GM19467 (cell line): ENCODE measurements at regions not wholly inside any gene's neighbourhood (a gene's known extent, or its start where the extent isn't known, plus 50 kb on each side); places are given as distances from the start of the nearest gene placed in this dataset.
A peak's percentile ranks its signal among the peaks of the same experiment; 100 is the strongest.
"Not testable (repeated sequence)": the region's sequence is repeated elsewhere in the genome, so short reads cannot be mapped to it uniquely, and the experiment has no call there.

Experiments
- ATAC-seq: cut with Tn5 transposase; IDR thresholded peaks from one replicate; pipeline ENCODE4 v1.9.1; 2021; ENCODE audit warnings: mild to moderate bottlenecking, moderate library complexity; ENCODE audit not compliant: unreplicated experiment

DNA sequence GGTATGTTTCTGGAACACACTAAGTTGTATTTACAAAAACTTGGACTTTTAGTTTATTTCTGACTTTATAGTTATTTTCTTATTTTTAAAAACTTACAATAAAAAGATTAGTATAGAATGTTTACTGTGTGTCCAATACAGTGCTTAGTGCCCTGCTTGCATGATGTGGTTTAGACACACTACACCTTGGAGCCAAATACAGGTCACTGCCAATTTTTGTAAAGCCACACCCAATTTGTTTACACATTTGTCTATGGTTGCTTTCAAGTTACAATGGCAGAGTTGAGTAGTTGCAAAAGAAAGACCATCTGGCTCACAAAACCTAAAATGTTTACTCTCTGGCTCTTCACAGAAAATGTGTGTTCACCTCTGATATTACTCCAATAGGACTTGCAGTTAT, 807.1 kb downstream of the KCNJ2 start:
- ATAC-seq, result no peak

DNA sequence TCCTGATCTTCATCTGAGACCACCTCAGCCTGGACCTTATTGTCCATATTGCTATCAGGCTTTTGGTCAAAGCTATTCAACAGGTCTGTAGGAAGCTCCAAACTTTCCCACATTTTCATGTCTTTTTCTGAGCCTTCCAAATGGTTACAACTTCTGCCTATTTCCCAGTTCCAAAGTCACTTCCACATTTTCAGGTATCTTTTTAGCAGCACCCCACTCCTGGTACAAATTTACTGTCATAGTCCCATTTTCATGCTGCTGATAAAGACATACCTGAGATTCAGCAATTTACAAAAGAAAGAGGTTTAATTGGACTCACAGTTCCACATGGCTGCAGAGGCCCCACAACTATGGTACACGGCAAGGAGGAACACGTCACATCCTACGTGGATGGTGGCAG, 815.5 kb downstream of the KCNJ2 start:
- no peak for ATAC-seq

DNA sequence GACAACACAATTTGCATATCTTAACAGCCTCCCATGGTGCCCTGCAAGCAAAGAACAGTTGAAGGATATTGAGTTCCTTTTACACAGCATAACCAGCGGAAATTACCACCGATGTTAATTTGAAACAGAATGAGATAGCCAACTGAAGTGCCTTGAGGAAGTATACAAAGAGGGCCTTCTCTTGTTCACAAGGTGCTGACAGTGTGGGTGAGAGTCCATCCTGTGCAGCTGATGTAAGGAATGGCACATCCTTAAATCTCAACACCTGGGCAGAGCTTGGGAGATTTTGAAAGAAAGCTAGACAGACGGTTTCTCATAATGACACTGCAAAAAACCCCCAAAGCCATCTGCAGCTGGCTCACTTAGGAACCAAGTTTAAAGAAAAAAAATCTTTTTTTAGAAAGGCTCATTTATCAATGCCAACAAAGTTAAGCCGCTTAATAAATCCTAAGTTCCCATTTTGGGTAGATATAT, 818.6 kb downstream of the KCNJ2 start:
- ATAC-seq, result peak; percentile 67

DNA sequence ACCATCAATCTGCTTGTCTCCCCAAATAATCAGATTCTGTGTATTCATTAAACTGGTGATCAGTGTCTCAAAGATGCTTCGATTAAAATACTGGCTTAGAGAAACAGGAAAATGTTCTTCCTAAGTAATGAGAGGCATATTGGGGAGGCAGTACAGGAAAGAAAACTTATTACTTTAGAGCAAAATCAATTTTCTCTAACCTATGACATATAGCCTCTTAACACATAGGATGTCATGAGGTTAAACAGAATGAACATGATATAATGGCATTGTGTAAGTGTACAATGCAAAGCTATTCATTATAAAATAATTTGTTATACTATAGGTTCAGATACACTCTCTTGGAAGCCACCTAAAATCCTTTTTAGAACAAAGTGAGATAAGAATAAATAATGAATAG, 819.3 kb downstream of the KCNJ2 start:
- no peak for ATAC-seq

DNA sequence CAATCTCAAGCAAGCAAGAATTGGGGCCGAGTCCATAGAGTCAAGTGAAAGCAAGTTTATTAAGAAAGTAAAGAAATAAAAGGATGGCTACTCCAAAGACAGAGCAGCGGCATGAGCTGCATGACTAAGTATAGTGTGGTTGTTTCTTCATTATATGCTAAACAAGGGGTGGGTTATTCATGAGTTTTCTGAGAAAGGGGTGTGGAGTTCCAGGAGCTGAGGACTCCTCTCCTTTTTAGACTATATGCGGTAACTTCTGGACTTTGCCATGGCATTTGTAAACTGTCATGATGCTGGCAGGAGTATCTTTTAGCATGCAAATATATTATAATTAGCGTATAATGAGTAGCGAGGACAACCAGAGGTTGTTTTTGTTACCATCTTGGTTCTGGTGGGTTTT, 819.9 kb downstream of the KCNJ2 start:
- no peak for ATAC-seq

DNA sequence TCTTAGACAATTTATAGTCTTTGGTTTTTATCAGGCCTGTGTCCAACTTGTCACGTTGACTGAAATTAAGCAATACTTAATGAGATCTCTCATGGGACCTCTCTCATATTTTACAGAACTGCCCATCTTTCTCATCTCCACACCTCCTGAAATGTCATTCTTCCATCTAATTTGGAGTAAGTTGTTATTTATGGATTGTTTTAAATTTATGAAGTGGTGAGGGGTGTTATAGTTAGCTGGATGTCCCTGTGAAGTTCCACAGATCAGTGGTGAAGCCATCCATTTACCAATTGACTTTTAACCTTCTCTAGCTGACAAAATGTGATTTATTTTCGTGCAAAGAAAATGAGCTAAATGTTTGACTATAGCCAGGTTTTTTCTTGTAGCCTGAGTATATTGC, 824.9 kb downstream of the KCNJ2 start:
- no peak for ATAC-seq

DNA sequence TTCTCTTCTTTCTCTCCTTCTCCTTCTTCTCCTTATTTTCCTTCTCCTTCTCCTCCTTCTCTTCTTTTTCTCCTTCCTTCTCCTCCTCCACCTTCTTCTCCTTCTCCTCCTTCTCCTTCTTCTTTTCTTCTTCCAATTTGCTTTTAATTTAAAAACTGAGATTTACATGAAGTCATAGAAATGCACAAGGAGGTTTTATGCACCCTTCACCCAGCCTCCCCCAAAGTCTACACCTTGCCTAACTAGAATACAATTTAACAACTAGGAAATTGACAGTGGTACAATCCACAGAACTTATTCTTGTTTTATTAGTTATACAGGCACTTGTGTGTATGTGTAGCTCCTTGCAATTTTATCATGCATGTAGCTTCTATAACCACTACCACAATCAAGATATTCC, 826.7 kb downstream of the KCNJ2 start:
- ATAC-seq, result no peak

DNA sequence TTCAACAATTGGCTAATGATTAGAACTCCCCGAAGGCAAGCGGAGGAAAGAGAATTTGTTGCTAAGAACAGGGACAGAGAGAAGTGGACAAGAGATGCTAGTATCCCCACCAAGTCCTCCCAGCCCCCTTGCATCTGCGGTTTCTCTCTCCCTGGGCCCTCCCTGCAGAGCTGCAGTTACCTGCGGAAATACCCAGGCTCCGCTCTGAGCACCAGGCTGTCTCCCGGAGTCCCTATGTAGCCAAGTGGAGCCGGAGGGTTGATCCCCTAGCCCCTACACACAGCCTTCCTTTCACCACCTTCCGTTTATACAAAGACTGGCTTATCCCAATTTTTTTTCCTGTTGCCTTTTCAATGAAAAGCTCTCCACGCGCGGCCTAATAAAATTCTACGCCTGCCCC, 834.4 kb downstream of the KCNJ2 start:
- no peak for ATAC-seq

DNA sequence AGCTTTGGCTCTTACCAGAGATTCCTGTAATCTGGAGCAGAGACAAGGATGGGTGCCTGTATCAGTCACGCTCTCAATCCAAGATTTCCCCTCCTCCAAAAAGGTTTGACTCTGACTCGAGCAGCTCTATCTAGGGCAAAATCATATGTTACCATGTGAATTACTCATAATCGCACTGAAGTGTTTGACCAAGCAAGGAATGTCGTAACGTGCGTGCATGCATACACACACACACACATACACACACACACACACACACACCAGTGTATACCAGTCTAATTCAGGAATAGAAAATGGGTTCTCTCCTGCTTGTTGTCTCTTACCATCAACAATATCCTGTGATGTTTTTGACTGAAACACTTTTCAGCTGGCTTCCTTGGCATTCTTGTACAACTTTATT, 835.1 kb downstream of the KCNJ2 start:
- ATAC-seq, result no peak

DNA sequence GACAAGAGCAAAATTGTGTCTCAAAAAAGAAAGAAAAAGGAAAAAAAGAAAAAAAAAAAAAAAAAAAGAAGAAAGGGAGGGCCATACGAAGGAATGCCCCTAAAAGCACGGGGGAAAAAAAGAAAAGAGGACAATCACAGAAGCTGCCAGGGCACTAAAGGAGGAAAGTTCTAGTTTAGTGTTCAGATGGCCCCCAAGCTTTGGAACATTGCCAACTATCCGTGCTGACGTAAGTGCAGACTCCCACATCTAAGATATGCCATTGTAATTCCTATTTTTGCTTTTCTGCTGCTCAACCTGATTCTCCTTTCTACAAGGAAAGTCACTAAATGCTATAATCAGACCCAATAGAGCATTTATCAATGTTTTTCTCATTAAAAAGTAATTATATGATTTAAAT, 842.1 kb downstream of the KCNJ2 start:
- ATAC-seq, result no peak

DNA sequence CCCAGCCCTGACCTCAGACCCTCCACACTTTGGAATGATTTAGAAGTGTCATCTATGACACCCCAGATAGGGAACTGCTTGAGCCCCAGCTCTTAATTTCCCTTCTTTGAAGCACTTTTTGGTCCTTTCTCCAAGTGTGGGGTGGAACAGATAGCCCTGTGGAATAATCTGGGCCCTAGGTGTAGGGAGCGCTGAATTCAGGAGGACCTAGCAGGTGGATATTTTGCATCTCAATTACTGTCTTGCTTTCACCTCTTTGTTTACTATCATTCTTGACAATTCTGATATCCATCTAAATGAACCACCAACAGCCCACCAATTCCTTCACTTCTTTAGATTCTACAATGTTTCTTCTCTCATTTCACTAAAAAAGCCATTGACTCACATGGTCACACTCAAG, 850.4 kb downstream of the KCNJ2 start:
- no peak for ATAC-seq

DNA sequence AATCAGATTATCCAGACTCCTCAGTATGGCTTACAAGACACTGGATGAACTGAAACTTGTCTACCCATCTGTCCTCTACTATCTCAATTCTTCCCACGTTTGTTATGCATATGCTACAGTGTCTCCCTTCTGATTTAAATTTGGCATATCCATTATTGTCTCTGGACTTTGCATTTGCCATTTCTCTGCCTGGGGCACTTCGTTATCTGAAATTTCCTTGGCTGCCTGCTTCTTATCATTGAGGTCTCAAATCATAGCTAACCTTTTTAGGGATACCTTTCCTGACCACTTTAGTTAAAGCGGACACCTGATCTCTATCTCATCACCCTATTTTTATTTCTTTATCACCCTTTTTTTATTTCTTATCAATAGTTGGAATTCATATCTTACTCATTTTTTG, 853.4 kb downstream of the KCNJ2 start:
- no peak for ATAC-seq

DNA sequence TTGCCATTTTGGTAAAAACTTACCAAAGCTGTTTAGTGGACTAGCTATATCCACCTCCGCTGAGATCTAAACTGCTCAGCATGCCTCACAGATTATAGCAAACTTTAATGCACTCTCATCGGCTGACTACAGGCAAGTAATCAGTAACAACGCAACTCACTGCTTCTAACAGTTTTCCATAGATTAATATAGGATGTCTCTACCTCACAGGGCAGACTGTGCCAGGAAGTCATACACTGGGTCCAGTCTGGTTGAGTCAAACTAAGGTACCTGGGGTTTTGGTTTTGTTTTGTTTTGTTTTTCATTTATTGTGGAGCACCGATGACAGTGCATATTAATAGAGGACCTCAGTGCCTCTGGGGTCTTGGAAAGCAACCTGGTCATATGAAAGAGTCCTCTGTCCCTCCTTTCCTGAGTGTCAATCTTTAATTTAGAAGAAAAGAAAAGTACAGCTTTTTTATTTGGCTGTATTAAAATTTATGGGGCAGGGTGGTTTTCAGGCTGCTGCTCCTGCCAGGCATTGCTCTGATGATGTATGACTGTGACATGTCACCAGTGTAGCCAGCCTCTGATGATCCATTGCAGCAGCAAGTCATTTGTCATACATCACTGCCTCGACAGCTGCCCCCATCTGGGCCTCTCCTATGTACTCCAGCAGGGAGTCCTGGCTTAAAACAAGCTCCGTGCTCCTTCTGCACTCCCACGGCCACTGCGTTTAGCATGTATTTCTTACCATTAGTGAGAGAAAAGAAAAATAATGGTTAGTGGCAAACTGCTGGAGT, 854.1 kb downstream of the KCNJ2 start:
- no peak for ATAC-seq

DNA sequence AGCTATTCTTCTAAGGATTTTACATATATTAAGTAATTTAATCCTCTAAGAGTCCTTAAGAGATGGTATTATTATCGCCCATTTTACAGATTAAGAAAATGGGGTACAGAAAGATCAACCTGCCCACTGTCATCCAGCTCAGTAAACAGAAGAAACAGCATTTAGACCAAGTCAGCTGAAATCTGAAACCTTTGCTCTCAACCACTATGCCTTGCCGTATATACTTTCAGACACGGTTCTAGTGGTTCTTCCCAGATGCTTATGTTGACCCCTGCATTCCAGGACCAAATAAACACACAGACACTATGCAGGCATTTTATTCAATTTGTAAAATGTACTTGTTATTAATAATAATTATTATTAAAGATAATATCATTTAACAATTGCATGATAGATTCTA, 854.8 kb downstream of the KCNJ2 start:
- no peak for ATAC-seq

DNA sequence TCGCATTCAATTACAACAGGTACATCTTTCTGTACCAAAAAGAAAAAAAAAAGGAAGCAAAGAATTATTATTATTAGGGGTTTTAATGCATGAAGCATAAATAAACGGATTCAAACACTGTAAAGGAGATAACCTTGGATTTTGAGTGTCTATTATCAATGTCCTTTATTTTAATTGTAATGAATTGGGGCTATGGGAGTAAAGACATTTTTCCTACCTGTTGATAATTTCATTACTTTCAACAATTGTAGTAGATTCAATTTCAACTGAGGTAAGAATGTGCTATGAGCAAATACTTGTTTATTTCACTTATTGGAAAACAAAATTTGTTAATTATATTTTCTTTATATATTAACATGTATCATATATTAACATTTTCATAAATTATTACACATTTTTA, 855.6 kb downstream of the KCNJ2 start:
- no peak for ATAC-seq

DNA sequence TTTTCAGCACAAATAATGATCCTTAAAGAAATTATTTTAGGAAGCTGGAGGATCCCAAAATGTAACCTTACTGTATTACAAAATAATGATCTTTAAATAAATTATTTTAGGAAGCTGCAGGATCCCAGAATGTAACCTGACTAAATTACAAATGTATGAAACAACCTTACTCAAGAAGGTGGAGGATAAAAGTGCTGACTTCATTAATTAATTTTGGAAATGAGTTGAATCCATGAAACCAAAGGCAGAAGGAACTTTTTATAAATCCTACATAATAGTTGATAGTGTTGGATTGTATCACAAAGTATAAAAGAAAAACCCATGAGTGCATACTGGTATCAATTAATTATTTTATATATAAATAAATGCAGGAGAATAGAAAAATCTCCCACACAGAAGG, 859.9 kb downstream of the KCNJ2 start:
- no peak for ATAC-seq

DNA sequence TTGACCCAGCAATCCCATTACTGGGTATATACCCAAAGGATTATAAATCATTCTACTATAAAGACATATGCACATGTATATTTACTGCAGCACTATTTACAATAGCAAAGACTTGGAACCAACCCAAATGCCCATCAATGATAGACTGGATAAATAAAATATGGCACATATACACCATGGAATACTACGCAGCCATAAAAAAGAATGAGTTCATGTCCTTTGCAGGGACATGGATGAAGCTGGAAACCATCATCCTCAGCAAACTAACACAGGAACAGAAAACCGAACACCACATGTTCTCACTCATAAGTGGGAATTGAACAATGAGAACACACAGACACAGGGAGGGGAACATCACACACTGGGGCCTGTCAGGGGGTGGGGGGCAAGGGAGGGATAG, 862.0 kb downstream of the KCNJ2 start:
- ATAC-seq, result not testable (repeated sequence)

DNA sequence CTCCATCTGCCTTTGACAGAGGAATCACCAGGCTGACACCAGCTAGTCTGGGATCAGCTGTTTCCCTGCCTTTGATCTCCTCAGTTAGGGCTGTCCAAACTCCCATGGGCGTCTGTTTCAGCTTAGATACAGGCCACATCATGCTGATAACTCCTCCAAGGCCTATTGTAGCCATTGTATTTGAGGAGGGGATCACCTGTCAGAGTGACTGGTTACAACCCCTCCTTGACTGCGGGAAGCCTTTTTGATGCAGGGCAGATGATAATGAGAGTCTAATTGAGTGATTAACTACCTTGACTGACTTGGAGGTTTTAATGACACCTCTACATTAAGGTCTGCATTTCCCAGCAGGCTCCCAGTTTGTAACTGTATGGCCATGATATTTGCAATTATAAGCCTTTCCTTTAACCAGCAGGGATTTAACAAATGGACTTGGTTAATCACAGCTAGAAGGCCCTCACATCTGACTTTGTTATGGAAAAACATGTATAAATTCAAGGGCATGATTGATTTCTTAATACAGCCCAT, 863.5 kb downstream of the KCNJ2 start:
- no peak for ATAC-seq

DNA sequence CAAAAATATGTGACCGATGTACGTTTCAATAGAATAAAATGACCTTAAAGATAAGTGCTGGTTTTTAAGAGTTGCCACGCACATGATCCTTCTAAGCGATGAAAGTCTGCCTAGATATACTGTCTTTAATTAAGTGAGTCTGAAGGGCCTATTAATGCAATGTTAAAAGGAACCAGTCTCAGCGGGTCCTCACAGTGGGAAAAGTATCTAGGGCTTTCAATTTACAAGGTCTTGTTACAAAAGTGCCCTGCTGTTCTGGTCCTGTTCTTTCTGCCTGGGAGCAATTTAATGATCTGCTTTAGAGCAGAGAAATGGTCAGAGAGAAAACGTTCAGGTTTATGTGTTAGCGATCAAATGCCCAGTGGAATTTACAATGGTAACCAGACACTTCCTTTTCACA, 864.0 kb downstream of the KCNJ2 start:
- ATAC-seq, result no peak

DNA sequence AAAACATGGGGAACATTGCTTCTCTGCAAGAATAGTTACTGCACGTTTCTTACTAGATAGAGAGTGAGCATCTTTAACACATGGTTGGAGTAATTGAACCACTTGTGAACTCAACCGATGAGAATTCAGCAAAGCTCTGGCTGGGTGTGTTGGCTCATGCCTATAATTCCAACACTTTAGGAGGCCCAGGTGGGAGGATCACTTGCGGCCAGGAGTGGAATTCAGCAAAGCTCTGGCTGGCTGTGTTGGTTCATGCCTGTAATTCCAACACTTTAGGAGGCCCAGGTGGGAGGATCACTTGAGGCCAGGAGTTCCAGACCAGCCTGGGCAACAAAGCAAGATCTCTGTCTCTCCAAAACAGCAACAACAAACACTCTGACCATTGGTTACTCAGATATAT, 865.9 kb downstream of the KCNJ2 start:
- no peak for ATAC-seq

DNA sequence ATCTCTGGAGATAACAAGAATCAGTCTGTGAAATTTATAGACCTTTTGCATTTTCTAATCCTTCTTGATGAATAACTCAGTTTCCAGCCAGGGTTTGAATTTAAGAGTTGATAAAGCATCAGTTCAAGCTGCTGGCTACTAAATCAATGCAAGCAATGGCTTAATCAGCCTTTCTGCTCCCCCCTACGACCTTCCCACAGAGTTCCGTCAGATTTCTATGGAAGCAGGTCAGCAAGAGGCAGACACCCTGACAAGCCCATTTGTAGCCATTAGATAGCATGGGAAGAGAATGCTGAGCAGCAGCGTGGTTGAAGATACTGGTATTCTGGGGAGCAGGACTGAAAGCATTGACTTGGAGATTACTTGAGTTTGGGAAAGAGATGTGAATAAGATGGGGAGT, 868.1 kb downstream of the KCNJ2 start:
- no peak for ATAC-seq

DNA sequence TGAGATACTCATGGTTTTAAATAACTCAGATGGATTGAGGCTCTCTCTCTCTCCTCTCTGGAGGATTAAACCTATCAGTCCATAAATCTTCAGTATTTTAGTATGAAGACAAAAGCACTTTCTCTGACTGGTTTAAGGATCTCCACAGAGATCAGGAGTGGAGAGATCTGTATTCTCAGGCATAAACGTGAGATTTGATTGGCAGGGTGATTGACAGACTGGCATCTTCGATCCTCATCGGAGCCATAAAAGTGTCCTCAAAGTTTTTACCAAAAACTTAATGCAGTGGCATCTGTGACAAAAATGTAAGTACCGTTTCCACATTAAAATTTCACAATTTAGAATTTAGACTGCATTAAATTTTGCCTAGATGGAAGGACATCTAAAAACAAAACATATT, 870.1 kb downstream of the KCNJ2 start:
- ATAC-seq, result no peak

DNA sequence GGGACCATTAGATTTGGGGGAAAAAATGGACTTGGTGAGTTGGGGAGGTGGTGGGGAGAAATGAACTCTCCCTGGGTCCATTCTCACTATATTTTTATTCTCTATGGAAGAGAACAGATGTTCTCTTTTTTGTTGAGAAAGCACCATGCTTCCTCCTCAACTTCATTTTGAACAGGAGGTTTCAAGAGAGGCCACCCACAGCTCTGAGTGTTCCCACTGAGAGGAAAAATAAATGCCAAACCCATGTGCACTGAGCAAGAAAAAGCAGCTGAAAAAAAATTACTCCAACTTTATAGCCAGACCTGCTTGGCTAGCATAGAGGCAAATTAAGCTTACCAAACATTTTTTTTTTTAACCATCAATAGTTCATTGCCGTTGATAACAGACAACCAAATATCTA, 883.6 kb downstream of the KCNJ2 start:
- ATAC-seq, result no peak
